Peyer's patch (tissue), 4 donors: ENCODE measurements at regions not wholly inside any gene's neighbourhood (a gene's known extent, or its start where the extent isn't known, plus 50 kb on each side); places are given as distances from the start of the nearest gene placed in this dataset.

Source experiments
- DNase-seq, 3 donors: peaks; one replicate each; pipeline ENCODE4 v3.0.0-alpha.2; 2017 to 2019
- H3K27ac ChIP-seq, 4 donors: fragments of 200-600 bp; sonication (generic); one replicate each; pipeline ENCODE4 v1.5.1; 2016 to 2019
- H3K27me3 ChIP-seq, 2 donors: fragments of 200-600 bp; sonication (generic); one replicate each; pipeline ENCODE4 v1.5.1; 2019
- H3K36me3 ChIP-seq, 3 donors: fragments of 200-600 bp; sonication (generic); one replicate each; pipeline ENCODE4 v1.5.1; 2016 to 2019
- H3K4me1 ChIP-seq, 4 donors: fragments of 200-600 bp; sonication (generic); one replicate each; pipeline ENCODE4 v1.5.1; 2016 to 2019
- H3K4me3 ChIP-seq, 4 donors: fragments of 200-600 bp; sonication (generic); 1 replicate in 3 of 4; 2 replicates in 1 of 4; pipeline ENCODE4 v1.5.1; 2016 to 2019; ENCODE audit warnings: mild to moderate bottlenecking in 1 of 4
- H3K9me3 ChIP-seq, 4 donors: fragments of 200-600 bp; sonication (generic); one replicate each; pipeline ENCODE4 v1.5.1; 2016 to 2019; ENCODE audit warnings: mild to moderate bottlenecking in 1 of 4
- POLR2A ChIP-seq, 2 donors: fragments of 450-650 bp; IDR thresholded peaks; one replicate each; pipeline ENCODE4 v1.5.1; 2017; ENCODE audit warnings: antibody characterized with exemption in 2 of 2, mild to moderate bottlenecking in 2 of 2, moderate library complexity in 2 of 2
- TF ChIP-seq, protein P1 (sequence below), 6 experiments: fragments of 450-650 bp in 4 of 6; fragments of 200-600 bp in 2 of 6; sonication (generic) in 1 of 6; IDR thresholded peaks; one replicate each; pipeline ENCODE4 v1.5.1; 2017 to 2019; ENCODE audit warnings: antibody characterized with exemption in 6 of 6, mild to moderate bottlenecking in 3 of 6, moderate library complexity in 1 of 6

- no peaks in the 10 kb centered on the region for H3K27me3 ChIP-seq
- peaks cover 0 to 14% (median 0%) of the 10 kb centered on the region in 4 donors for H3K4me1 ChIP-seq
- TF ChIP-seq, protein P1, sequence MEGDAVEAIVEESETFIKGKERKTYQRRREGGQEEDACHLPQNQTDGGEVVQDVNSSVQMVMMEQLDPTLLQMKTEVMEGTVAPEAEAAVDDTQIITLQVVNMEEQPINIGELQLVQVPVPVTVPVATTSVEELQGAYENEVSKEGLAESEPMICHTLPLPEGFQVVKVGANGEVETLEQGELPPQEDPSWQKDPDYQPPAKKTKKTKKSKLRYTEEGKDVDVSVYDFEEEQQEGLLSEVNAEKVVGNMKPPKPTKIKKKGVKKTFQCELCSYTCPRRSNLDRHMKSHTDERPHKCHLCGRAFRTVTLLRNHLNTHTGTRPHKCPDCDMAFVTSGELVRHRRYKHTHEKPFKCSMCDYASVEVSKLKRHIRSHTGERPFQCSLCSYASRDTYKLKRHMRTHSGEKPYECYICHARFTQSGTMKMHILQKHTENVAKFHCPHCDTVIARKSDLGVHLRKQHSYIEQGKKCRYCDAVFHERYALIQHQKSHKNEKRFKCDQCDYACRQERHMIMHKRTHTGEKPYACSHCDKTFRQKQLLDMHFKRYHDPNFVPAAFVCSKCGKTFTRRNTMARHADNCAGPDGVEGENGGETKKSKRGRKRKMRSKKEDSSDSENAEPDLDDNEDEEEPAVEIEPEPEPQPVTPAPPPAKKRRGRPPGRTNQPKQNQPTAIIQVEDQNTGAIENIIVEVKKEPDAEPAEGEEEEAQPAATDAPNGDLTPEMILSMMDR (IDR thresholded peaks at IDR 0.05) = no peak
- TF ChIP-seq POLR2A (IDR thresholded peaks at IDR 0.05) = no peak
- no peak for DNase-seq
- no peak overlapping the region for H3K27ac ChIP-seq
- no peak overlapping the region for H3K4me3 ChIP-seq
- H3K36me3 ChIP-seq = no peaks in the 10 kb centered on the region
- no peaks in the 10 kb centered on the region for H3K9me3 ChIP-seq
Observed at GRCh38 chr5:173775261-173776197, 112.6 kb upstream of the CPEB4 start.

GRCh38 chr5:173777149-173777548, 111.0 kb upstream of the CPEB4 start:
- Histone ChIP-seq H3K4me3 (no peak overlapping the region), H3K4me1 (peaks cover 0 to 15% (median under 1%) of the 10 kb centered on the region in 4 donors), H3K27me3 (no peaks in the 10 kb centered on the region), H3K27ac (no peak overlapping the region), H3K36me3 (no peaks in the 10 kb centered on the region), H3K9me3 (no peaks in the 10 kb centered on the region)
- DNase-seq = no peak
- no peak for TF ChIP-seq POLR2A (IDR thresholded peaks at IDR 0.05)
- TF ChIP-seq, protein P1 (IDR thresholded peaks at IDR 0.05) = no peak

DNA sequence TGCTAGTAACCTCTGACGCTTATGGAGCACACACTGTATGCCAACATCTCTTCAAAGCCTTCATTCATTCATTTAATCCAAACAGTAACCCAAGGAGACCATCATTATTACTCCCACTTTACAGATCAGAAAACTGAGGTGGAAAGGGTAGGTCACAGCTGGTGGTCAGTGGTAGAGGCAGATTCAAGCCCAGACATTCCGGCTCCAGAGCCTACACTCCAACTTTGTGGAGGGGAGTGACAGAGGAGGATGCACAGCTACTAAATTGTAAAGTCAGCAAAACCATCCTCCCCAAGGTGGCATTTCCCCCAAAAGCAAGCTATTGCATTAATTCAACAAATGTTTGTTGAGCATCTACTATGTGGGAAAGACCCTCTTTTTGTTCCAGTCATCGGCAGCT, 110.5 kb upstream of the CPEB4 start:
- no peak for DNase-seq
- H3K4me3 ChIP-seq = no peak overlapping the region
- no peaks in the 10 kb centered on the region for H3K27me3 ChIP-seq
- TF ChIP-seq, protein P1 (IDR thresholded peaks at IDR 0.05) = no peak
- TF ChIP-seq POLR2A (IDR thresholded peaks at IDR 0.05) = no peak
- peaks cover 0 to 13% (median 3%) of the 10 kb centered on the region in 4 donors for H3K4me1 ChIP-seq
- H3K27ac ChIP-seq = peak overlapping the region in 1 of 4 donors; percentile 75
- H3K36me3 ChIP-seq = no peaks in the 10 kb centered on the region
- no peaks in the 10 kb centered on the region for H3K9me3 ChIP-seq

GRCh38 chr5:173778152-173778782, 109.9 kb upstream of the CPEB4 start:
- Histone ChIP-seq H3K27me3 (no peaks in the 10 kb centered on the region), H3K4me1 (peaks cover 0 to 16% (median 3%) of the 10 kb centered on the region in 4 donors), H3K9me3 (no peaks in the 10 kb centered on the region), H3K4me3 (no peak overlapping the region), H3K36me3 (no peaks in the 10 kb centered on the region), H3K27ac (peak overlapping the region in 2 of 4 donors; percentile 75 to 85)
- TF ChIP-seq, protein P1 (IDR thresholded peaks at IDR 0.05) = no peak
- TF ChIP-seq POLR2A (IDR thresholded peaks at IDR 0.05) = no peak
- no peak for DNase-seq

DNA sequence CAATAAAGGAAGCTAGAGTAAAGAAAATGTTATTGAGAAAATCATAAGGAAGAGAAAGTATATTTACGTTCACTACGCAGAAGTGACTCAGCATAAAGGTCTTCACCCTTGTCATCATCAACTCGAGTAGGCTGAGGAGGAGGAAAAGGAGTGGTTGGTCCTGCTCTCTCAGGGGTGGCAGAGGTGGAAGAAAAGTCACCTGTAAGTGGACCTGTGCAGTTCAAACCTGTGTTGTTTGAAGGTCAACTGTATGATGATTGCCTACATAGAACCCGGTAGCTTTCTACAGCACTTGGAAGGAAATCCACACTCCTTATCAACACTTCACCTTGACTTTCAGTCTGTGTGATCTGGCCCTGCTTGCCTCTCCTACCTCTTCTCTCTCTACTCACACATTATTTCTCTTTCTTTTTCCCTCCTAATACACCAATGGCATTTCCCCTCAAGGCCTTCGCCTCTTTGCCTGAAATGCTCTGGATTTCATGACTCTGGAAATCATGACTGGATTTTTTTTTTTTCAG, 109.3 kb upstream of the CPEB4 start:
- no peaks in the 10 kb centered on the region for H3K9me3 ChIP-seq
- peaks cover 0 to 16% (median 3%) of the 10 kb centered on the region in 4 donors for H3K4me1 ChIP-seq
- DNase-seq = no peak
- TF ChIP-seq POLR2A (IDR thresholded peaks at IDR 0.05) = no peak
- TF ChIP-seq, protein P1 (IDR thresholded peaks at IDR 0.05) = no peak
- no peak overlapping the region for H3K4me3 ChIP-seq
- H3K36me3 ChIP-seq = no peaks in the 10 kb centered on the region
- no peaks in the 10 kb centered on the region for H3K27me3 ChIP-seq
- H3K27ac ChIP-seq = peak overlapping the region in 2 of 4 donors; percentile 75 to 85
